ENCODE measurements at regions not wholly inside any gene's neighbourhood (a gene's known extent, or its start where the extent isn't known, plus 50 kb on each side); places are given as distances from the start of the nearest gene placed in this dataset.

GRCh38 chr11:122310766-122311165, 194.8 kb upstream of the BLID start:
- no peak for DNase-seq

DNA sequence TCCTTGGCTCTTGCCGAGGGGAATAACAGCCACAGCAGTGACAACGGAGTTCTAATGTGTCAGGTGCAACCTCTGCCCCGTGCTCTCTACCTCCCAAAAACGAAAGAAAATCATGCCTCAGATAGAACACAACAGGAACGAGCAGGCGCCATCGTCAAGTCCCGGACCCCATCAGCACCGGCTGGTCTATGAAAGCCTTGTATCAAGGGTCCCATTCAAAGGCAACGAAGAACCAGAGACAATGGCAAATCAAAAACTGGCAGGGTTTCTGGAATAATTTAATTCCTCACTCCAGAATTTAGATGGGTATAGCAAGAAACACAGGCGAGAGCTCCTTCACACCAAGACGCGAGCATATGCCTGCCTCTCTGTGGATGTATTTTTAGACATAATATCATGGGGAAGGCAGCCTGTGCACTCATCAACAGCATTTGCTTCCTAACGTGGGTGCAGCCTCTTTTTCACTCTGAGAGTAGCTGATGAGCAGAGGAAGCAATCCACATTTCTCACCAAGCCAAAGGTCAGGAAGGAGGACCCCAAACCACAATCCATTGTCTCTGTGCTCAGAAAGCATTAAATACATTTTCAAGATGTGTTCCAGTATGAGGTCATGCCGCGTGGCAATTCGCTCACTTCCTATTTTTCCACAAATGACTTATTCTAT, 193.4 kb upstream of the BLID start:
- no peak for DNase-seq

DNA sequence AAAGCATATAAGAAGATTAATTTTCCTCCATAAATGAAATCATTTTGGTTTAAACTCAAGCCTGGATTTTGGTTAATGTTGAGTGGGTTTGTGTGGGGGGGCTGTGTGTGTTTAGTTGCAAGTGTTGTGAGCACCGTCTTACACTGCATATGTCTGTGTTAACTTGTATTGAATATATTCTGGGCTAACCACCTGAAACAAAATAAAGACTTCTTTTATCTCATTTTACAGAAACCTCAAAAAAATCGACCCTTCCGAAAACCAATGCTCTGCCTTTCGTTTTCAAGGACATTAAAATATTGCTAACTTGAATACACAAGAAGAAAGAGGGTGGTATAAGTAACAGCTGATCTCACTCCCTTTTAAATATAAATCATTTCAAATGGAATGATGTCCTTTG, 192.2 kb upstream of the BLID start:
- no peak for DNase-seq

DNA sequence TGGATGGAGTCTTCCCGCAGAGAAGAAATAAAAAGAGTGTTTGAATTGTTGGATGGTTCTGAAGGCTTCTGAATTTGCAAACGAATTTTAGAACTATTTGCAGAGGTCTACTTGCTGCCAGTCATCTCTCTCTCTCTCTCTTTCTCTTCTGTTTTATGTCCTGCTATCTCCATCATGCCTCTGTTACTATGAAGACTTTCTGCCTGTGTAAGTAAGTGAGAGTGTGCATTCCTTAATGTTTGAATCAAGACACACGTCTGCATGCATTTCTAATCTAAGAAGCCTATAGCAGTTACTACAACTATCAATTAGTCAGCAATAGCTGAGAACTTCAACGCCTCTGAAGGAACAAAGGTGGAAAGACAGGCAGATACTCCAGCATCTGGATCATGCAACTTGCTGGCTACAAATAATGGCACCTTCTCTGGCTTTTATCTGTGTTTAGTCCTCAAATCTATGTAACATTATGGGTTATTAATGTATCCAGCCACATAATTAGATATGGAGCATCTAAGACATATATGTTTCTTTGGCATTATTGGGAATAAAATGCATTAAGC, 191.5 kb upstream of the BLID start:
- DNase-seq, result no peak

DNA sequence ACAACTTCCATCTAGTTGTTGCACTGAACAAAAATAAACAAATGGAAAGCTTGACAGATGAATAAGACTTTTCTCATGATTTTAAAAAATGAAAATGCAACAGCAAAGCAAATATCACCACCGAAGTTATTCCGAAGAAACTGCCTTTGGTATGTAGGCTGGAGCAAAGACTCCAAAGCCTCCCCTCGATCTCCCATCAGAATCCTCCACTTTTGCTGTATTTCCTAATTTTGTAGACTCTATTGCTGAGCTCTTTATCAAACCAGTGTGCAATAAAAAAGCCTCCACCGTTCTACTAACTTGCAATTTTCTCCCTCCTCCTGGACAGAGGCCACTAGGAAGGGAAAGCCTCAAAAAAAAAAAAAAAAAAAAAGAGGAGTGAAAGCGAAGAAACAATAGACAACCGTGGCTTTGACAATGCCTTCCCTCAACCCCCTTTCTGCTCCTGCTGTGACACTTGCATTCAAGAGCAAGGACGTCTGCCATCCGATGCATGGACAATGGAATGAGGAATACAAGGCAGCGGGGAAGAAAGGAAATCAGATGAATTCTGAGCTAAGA, 190.9 kb upstream of the BLID start:
- no peak for DNase-seq

DNA sequence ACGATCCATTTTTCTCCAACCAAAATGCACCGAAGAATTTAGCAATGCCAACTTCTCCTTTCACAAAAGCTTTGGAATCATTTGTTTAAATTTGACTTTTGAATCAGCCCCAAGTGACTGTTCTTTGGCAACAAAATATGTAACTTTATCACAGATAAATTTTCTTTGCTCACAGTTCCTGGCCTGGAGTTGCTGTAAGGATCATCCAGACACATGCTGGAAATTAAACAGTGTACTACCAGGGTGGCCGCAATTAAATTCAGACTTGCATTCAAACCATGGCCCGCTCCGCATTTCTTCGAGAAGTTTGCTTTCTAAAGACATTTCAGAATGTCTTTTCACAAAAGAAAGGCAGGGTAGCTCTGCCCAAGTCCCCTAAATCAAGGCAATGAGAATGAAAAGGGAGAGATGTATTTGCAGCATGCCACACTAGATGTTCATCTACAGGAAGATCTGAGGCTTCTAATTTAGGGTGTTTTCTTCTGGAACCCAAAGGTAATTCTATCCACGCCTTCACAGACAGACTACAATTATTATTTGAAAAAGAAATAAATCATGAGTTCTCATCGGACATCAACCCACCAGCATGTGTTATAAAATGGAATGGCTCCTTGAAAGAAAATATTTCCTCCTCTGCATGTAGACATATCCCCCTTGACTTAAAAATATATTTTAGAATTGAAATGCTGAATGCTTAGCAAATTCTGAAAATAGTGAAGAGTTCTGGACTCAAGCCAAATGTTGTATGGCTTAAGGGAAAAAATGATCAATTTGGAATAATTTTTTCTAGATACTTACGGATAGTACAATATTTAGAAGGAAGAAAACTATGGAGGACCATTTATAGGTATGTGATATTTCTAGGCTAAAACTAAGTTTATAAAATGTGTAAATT, 189.7 kb upstream of the BLID start:
- no peak for DNase-seq

GRCh38 chr11:122304973-122305372, 189.0 kb upstream of the BLID start:
- DNase-seq, result no peak

- no peak for DNase-seq
These were observed 188.3 kb upstream of the BLID start for GRCh38 chr11:122304306-122304705.

DNA sequence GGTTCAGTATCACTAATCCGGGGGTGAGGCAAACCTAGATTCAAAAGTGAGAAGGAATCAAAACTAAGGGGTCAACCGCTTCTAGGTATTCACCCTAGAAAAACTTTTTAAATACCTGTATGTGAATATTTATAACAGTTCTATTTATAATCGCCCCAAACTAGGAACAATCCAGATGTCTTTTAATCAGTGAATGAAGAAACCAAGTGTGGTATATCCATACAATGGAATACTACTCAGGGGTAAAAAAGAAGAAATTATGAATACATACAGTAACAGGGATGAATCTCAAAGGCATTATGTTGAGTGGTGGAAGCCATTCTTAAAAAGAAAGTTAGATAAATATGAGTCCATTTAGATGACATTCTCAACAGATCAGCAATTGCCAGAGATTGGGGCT, 178.0 kb upstream of the BLID start:
- no peak for DNase-seq

GRCh38 chr11:122293296-122294023, 177.4 kb upstream of the BLID start:
- no peak for DNase-seq

DNA sequence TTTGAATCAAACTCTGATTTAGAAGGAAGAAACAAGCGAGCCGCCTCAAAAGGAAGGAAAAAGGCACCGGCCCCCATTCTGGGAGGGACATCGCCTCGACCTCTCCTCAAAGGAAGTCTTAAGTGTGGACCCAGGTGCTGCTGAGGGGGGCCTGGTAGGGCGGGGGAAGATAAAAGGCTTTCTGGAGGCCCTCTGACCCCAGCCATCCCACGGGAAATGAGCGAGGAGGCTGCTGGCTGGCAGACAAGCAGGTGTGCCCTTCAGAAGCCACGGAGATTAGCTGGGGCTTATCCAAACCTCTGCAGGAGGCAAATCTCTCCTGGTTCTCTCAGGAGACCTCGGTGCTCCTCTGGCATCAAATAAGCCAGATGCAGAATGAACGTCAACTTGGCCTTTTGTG, 171.4 kb upstream of the BLID start:
- DNase-seq, result no peak

DNA sequence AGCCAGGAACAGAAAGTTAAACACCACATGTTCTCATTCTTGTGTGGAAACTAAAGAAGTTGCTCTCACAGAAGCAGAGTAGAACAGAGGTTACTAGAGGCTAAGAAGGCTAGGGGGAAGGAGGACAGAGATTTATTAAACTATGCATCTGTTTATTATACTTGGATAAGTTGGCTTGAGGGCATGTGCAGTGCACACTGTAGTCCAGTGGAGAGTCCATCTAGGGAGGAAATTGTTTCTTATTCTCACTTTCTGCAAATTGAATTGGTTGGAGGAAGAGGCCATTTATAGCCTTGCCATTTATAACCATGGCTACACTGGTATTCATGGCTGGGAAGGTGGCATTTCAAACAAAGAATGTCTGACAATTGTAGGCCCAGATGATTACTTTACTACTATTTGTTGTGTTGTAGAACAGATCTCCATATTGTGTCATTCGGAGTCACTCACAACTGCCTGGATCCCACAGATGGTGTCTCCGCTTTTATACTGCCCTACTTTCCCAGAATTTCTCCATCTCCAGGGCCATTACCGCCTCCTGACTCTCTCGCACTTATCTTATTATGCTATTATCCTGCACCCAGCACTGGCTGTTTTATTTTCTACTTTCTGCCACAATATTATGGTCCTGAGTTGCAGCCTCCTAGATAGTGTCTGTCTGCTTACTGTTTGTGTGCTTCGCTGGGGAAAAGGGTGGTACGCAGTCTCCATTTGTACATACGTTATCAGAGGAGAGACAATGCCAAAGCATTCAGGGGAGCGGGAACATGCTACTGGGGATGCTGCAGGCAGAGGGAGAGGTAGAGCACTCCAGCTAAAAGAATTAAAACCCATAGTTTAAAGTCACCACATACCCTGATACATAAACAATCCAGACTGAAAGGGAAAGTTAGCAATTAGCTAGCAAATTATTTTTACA, 169.3 kb upstream of the BLID start:
- no peak for DNase-seq

- DNase-seq, result no peak
These were observed 164.9 kb upstream of the BLID start for GRCh38 chr11:122280870-122281269.

GRCh38 chr11:122279194-122279593, 163.2 kb upstream of the BLID start:
- DNase-seq, result no peak

DNA sequence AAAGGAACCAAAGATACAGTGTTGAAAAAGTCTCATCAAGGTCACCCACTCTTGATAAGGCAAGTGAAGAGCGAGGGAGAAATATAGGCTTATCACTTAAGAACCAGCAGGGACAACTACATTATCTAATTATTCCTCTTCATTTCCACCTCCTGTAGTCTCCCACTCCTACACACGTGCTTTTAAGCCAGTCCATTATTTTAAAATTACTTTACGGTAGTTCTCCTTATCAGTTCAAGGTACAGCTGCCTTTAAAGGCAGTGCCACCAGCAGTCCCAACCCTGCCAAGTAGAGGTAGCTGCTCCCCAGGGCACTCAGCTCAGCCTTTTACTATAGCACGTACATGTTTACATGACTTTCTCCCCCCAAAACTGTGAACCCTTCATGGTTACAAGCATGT, 161.5 kb upstream of the BLID start:
- DNase-seq, result no peak

GRCh38 chr11:122276221-122276620, 160.2 kb upstream of the BLID start:
- no peak for DNase-seq

DNA sequence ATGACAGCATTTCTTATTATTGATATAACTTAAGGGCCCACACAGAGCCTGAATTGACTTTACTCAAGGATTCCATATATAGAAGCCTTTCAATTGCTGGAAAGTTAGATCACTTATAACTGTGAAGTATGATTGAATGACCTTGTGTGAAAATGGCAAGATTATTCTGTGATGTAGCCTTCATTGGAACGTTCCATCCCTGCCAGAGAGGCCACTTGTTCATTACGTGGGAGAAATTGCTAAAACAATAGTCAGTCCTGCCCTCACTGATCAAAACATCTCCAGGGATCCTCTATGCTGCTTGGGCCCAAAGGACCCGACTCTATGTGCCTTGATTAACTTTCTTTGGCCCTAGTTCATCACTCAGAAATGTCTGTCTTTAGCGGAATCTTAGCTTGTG, 159.5 kb upstream of the BLID start:
- DNase-seq, result no peak

DNA sequence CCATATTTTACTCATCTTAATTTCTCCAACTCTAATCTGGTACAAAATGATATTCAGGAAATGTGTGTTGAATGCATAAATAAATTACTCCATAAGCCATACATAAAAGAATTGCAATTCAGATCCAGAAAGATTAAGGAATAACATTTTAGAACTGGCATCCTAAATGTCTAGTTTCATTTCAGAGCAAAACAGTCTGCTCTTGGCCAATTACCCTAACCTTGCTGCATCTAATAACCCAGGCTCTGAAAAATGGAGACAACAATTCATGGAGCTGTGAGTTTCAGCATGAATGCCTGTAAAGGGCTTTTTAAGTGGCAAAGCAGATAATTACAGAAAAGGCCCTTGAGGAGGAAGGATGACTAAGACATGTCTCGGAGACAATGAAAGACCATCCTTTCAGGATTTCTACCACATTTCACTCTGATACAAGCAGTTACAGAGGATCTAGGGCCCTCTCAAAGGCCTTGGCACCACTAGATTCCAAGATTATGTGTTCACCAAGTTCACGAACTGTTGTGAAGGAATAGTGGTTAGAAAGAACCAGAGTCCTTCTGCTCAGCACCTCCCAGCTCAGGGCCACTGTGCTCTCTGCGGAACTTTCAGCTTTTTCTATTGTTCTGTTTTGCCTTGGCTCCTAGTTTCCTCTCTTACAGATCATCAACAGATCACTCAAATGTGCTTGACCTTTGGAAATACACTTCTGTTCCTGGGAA, 157.6 kb upstream of the BLID start:
- no peak for DNase-seq

DNA sequence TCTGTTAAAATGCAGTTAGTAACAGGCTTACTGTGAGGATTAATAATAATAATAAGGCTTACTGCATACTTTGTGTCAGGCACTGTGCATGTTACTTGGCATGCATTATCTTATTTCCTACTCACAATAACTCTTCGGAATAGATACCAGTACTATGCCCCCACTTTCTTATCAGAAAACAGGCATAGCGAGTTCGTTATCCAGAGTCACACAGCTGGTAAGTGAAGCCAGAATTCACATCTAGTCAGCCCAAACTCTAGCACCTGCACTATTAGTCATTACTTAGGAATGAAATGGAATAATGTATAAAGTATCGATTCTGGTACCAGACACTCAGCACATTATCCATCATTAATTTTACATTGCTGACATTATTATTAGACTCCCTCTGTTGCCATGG, 155.7 kb upstream of the BLID start:
- no peak for DNase-seq

GRCh38 chr11:122271137-122271536, 155.1 kb upstream of the BLID start:
- DNase-seq, result no peak

GRCh38 chr11:122270535-122270934, 154.5 kb upstream of the BLID start:
- no peak for DNase-seq

All from GOT3 (cell line).